Natural killer cell (primary cell): ENCODE measurements at regions not wholly inside any gene's neighbourhood (a gene's known extent, or its start where the extent isn't known, plus 50 kb on each side); places are given as distances from the start of the nearest gene placed in this dataset.

Experiments
- ATAC-seq, 3 donors: fragments of 150-1000 bp in 2 of 3; fragments of 200-7000 bp in 1 of 3; cut with Tn5 transposase; 1 replicate in 1 of 3; 2 replicates in 2 of 3; pipeline ENCODE4 v1.10.0; 2021; ENCODE audit warnings: mild to moderate bottlenecking in 2 of 3, moderate library complexity in 2 of 3
- DNase-seq, 2 donors: peaks; one replicate each; pipeline versions ENCODE4 v3.0.0 to v3.0.0-alpha.2; 2013 to 2021; ENCODE audit warnings: mixed read lengths in 1 of 2
- H3K27ac ChIP-seq: one replicate; pipeline ENCODE4 v1.5.1; 2013; ENCODE audit warnings: mild to moderate bottlenecking, low read length
- H3K27me3 ChIP-seq: one replicate; pipeline ENCODE4 v1.6.1; 2013; ENCODE audit warnings: low read length; ENCODE audit not compliant: control insufficient read depth, insufficient read depth
- H3K36me3 ChIP-seq: one replicate; pipeline ENCODE4 v1.6.1; 2013; ENCODE audit warnings: low read length; ENCODE audit not compliant: control insufficient read depth, insufficient read depth
- H3K4me1 ChIP-seq: one replicate; pipeline ENCODE4 v1.6.1; 2013; ENCODE audit warnings: low read length; ENCODE audit not compliant: control insufficient read depth, insufficient read depth
- H3K4me3 ChIP-seq: one replicate; pipeline ENCODE4 v1.5.1; 2013; ENCODE audit warnings: low read length
- H3K9me3 ChIP-seq: one replicate; pipeline ENCODE4 v1.6.1; 2013; ENCODE audit warnings: low read length; ENCODE audit not compliant: control insufficient read depth, insufficient read depth
- H3K27ac Mint-ChIP-seq, 2 donors: one replicate each; pipeline ENCODE4 v1.8.0; 2022; ENCODE audit warnings: mild to moderate bottlenecking in 2 of 2, mixed read lengths in 2 of 2, moderate library complexity in 1 of 2
- H3K27me3 Mint-ChIP-seq, 2 donors: one replicate each; pipeline ENCODE4 v1.8.0; 2022; ENCODE audit warnings: low read depth in 2 of 2, mixed read lengths in 2 of 2
- H3K36me3 Mint-ChIP-seq: one replicate; pipeline ENCODE4 v1.8.0; 2022; ENCODE audit warnings: mixed read lengths
- H3K4me1 Mint-ChIP-seq, 2 donors: one replicate each; pipeline ENCODE4 v1.8.0; 2022; ENCODE audit warnings: mixed read lengths in 2 of 2
- H3K4me3 Mint-ChIP-seq: one replicate; pipeline ENCODE4 v1.8.0; 2022; ENCODE audit warnings: mild to moderate bottlenecking, moderate library complexity, mixed read lengths
- H3K9me3 Mint-ChIP-seq, 2 donors: one replicate each; pipeline ENCODE4 v1.8.0; 2022; ENCODE audit warnings: mixed read lengths in 2 of 2
- WGBS: methylation state at CpG from one replicate; pipeline ENCODE4 v1.1.7; 2013; ENCODE audit warnings: missing lambda C conversion rate; ENCODE audit not compliant: insufficient coverage; 5-methylcytosine and 5-hydroxymethylcytosine counted together
- intact Hi-C: fragments of 100-400 bp; cut with micrococcal nuclease; formaldehyde crosslinking; loops from one replicate; pipeline ENCODE4 v1.14.2; 2022
- TF ChIP-seq, protein P1 (sequence below): fragments of 200-600 bp; IDR thresholded peaks from one replicate; pipeline ENCODE4 v1.8.0; 2022; ENCODE audit warnings: antibody characterized with exemption

- Mint-ChIP-seq H3K36me3 (no peaks in the 10 kb centered on the region), H3K9me3 (peaks cover 2 to 10% of the 10 kb centered on the region in 2 donors), H3K27ac (no peak overlapping the region), H3K27me3 (no peaks in the 10 kb centered on the region), H3K4me3 (no peak overlapping the region), H3K4me1 (peaks cover 0 to 11% of the 10 kb centered on the region in 2 donors)
- Histone ChIP-seq H3K27ac (no peak overlapping the region), H3K4me3 (no peak overlapping the region), H3K27me3 (no peaks in the 10 kb centered on the region), H3K9me3 (no peaks in the 10 kb centered on the region), H3K4me1 (no peaks in the 10 kb centered on the region), H3K36me3 (no peaks in the 10 kb centered on the region)
- ATAC-seq: no peak
- DNase-seq: no peak
- TF ChIP-seq, protein P1, sequence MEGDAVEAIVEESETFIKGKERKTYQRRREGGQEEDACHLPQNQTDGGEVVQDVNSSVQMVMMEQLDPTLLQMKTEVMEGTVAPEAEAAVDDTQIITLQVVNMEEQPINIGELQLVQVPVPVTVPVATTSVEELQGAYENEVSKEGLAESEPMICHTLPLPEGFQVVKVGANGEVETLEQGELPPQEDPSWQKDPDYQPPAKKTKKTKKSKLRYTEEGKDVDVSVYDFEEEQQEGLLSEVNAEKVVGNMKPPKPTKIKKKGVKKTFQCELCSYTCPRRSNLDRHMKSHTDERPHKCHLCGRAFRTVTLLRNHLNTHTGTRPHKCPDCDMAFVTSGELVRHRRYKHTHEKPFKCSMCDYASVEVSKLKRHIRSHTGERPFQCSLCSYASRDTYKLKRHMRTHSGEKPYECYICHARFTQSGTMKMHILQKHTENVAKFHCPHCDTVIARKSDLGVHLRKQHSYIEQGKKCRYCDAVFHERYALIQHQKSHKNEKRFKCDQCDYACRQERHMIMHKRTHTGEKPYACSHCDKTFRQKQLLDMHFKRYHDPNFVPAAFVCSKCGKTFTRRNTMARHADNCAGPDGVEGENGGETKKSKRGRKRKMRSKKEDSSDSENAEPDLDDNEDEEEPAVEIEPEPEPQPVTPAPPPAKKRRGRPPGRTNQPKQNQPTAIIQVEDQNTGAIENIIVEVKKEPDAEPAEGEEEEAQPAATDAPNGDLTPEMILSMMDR: no peak
- WGBS: 100% methylated on average over 1 of the region's 1 CpG
- intact Hi-C loops: no loop called here
These were observed 1756.9 kb downstream of the PCDH9 start for GRCh38 chr13:65473196-65473595.

- Mint-ChIP-seq H3K4me1 (peaks cover 0 to 11% of the 10 kb centered on the region in 2 donors), H3K36me3 (no peaks in the 10 kb centered on the region), H3K9me3 (peaks cover 2 to 10% of the 10 kb centered on the region in 2 donors), H3K4me3 (no peak overlapping the region), H3K27ac (no peak overlapping the region), H3K27me3 (no peaks in the 10 kb centered on the region)
- WGBS: 27% methylated on average over 1 of the region's 2 CpGs
- Histone ChIP-seq H3K4me1 (no peaks in the 10 kb centered on the region), H3K27ac (no peak overlapping the region), H3K4me3 (no peak overlapping the region), H3K36me3 (no peaks in the 10 kb centered on the region), H3K27me3 (no peaks in the 10 kb centered on the region), H3K9me3 (no peaks in the 10 kb centered on the region)
- intact Hi-C loops: no loop called here
- DNase-seq (no peak), ATAC-seq (no peak)
- TF ChIP-seq, protein P1: no peak
These were observed 1757.8 kb downstream of the PCDH9 start for GRCh38 chr13:65472336-65472735.

- Mint-ChIP-seq H3K27me3 (no peaks in the 10 kb centered on the region), H3K9me3 (peaks cover 5 to 14% of the 10 kb centered on the region in 2 donors), H3K36me3 (no peaks in the 10 kb centered on the region), H3K4me3 (no peak overlapping the region), H3K27ac (no peak overlapping the region), H3K4me1 (peaks cover 0 to 11% of the 10 kb centered on the region in 2 donors)
- intact Hi-C loops: no loop called here
- Histone ChIP-seq H3K4me3 (no peak overlapping the region), H3K27ac (no peak overlapping the region), H3K9me3 (no peaks in the 10 kb centered on the region), H3K36me3 (no peaks in the 10 kb centered on the region), H3K4me1 (no peaks in the 10 kb centered on the region), H3K27me3 (no peaks in the 10 kb centered on the region)
- DNase-seq (no peak), ATAC-seq (no peak)
- WGBS: no CpG with 5 or more reads among the region's 2 CpGs
- TF ChIP-seq, protein P1: no peak
These were observed 1759.4 kb downstream of the PCDH9 start for GRCh38 chr13:65470781-65471180.

- Mint-ChIP-seq H3K4me3 (no peak overlapping the region), H3K4me1 (peaks cover 0 to 11% of the 10 kb centered on the region in 2 donors), H3K36me3 (no peaks in the 10 kb centered on the region), H3K9me3 (peaks cover 12 to 17% of the 10 kb centered on the region in 2 donors), H3K27ac (no peak overlapping the region), H3K27me3 (no peaks in the 10 kb centered on the region)
- TF ChIP-seq, protein P1: no peak
- intact Hi-C loops: no loop called here
- Histone ChIP-seq H3K9me3 (no peaks in the 10 kb centered on the region), H3K4me3 (no peak overlapping the region), H3K4me1 (no peaks in the 10 kb centered on the region), H3K27me3 (no peaks in the 10 kb centered on the region), H3K27ac (no peak overlapping the region), H3K36me3 (no peaks in the 10 kb centered on the region)
- peak in 1 of 3 donors; percentile 67 for ATAC-seq
- no peak for DNase-seq
These were observed 1761.5 kb downstream of the PCDH9 start for GRCh38 chr13:65468628-65469027.
